ENCODE measurements at regions not wholly inside any gene's neighbourhood (a gene's known extent, or its start where the extent isn't known, plus 50 kb on each side); places are given as distances from the start of the nearest gene placed in this dataset.

GRCh38 chr1:23634840-23635651 lies 56.6 kb upstream of the RPL11 start:
- Histone ChIP-seq H2AFZ (peak overlapping the region; percentile 59), H3K4me1 (no peaks in the 10 kb centered on the region), H3K27ac (peak overlapping the region; percentile 47), H3K9ac (no peak overlapping the region), H3K79me2 (no peaks in the 10 kb centered on the region), H3K4me3 (ENCODE audit: low read depth, low read length) (peak overlapping the region; percentile 44), H3K9me3 (ENCODE audit: control insufficient read depth, low read length) (no peaks in the 10 kb centered on the region), H3K27me3 (ENCODE audit: control insufficient read depth, insufficient read depth, low read length) (no peaks in the 10 kb centered on the region), H3K36me3 (ENCODE audit: control insufficient read depth, insufficient read depth, low read length) (no peaks in the 10 kb centered on the region), H3K4me2 (ENCODE audit: low read length) (peak overlapping the region; percentile 57)
- peak; percentile 81 for TF ChIP-seq CTCF (IDR thresholded peaks at IDR 0.05)

GRCh38 chr1:23634518-23634839 lies 57.1 kb upstream of the RPL11 start:
- no peaks in the 10 kb centered on the region for H3K79me2 ChIP-seq
- no peaks in the 10 kb centered on the region for H3K4me1 ChIP-seq
- no peak for TF ChIP-seq CTCF (IDR thresholded peaks at IDR 0.05)
- no peaks in the 10 kb centered on the region for H3K36me3 ChIP-seq (ENCODE audit: control insufficient read depth, insufficient read depth, low read length)
- H3K27ac ChIP-seq, result no peak overlapping the region
- H3K9me3 ChIP-seq (ENCODE audit: control insufficient read depth, low read length), result no peaks in the 10 kb centered on the region
- H3K27me3 ChIP-seq (ENCODE audit: control insufficient read depth, insufficient read depth, low read length), result no peaks in the 10 kb centered on the region
- no peak overlapping the region for H3K4me3 ChIP-seq (ENCODE audit: low read depth, low read length)
- no peak overlapping the region for H3K9ac ChIP-seq
- no peak overlapping the region for H3K4me2 ChIP-seq (ENCODE audit: low read length)
- H2AFZ ChIP-seq, result no peak overlapping the region

GRCh38 chr1:23632479-23633160 lies 59.0 kb upstream of the RPL11 start:
- H3K9ac ChIP-seq, result no peak overlapping the region
- H3K9me3 ChIP-seq (ENCODE audit: control insufficient read depth, low read length), result no peaks in the 10 kb centered on the region
- H3K4me3 ChIP-seq (ENCODE audit: low read depth, low read length), result no peak overlapping the region
- no peaks in the 10 kb centered on the region for H3K36me3 ChIP-seq (ENCODE audit: control insufficient read depth, insufficient read depth, low read length)
- no peaks in the 10 kb centered on the region for H3K27me3 ChIP-seq (ENCODE audit: control insufficient read depth, insufficient read depth, low read length)
- no peaks in the 10 kb centered on the region for H3K4me1 ChIP-seq
- no peaks in the 10 kb centered on the region for H3K79me2 ChIP-seq
- H3K4me2 ChIP-seq (ENCODE audit: low read length), result no peak overlapping the region
- H2AFZ ChIP-seq, result no peak overlapping the region
- TF ChIP-seq CTCF (IDR thresholded peaks at IDR 0.05), result no peak
- no peak overlapping the region for H3K27ac ChIP-seq

GRCh38 chr1:23629708-23630290 lies 61.8 kb upstream of the RPL11 start:
- Histone ChIP-seq H3K27ac (no peak overlapping the region), H3K79me2 (no peaks in the 10 kb centered on the region), H3K4me3 (ENCODE audit: low read depth, low read length) (no peak overlapping the region), H3K9me3 (ENCODE audit: control insufficient read depth, low read length) (no peaks in the 10 kb centered on the region), H3K4me2 (ENCODE audit: low read length) (no peak overlapping the region), H2AFZ (no peak overlapping the region), H3K27me3 (ENCODE audit: control insufficient read depth, insufficient read depth, low read length) (no peaks in the 10 kb centered on the region), H3K36me3 (ENCODE audit: control insufficient read depth, insufficient read depth, low read length) (no peaks in the 10 kb centered on the region), H3K4me1 (no peaks in the 10 kb centered on the region), H3K9ac (no peak overlapping the region)
- TF ChIP-seq CTCF (IDR thresholded peaks at IDR 0.05), result no peak

Data from parathyroid adenoma (tissue), 2 donors.